Fibroblast of the aortic adventitia (primary cell): ENCODE measurements at regions not wholly inside any gene's neighbourhood (a gene's known extent, or its start where the extent isn't known, plus 50 kb on each side); places are given as distances from the start of the nearest gene placed in this dataset.

Experiments used
- DNase-seq: peaks from one replicate; pipeline ENCODE4 v3.0.0-alpha.2; 2010; ENCODE audit warnings: low read depth
- H3K4me3 ChIP-seq: 2 replicates; pipeline ENCODE4 v1.5.1; 2011; ENCODE audit warnings: low read depth, mild to moderate bottlenecking, control low read depth, low read length, moderate library complexity
- CTCF ChIP-seq: IDR thresholded peaks from 2 replicates; pipeline ENCODE4 v1.5.1; 2011; ENCODE audit warnings: mild to moderate bottlenecking, low read length, control low read depth, inconsistent platforms; ENCODE audit not compliant: insufficient read depth

DNA sequence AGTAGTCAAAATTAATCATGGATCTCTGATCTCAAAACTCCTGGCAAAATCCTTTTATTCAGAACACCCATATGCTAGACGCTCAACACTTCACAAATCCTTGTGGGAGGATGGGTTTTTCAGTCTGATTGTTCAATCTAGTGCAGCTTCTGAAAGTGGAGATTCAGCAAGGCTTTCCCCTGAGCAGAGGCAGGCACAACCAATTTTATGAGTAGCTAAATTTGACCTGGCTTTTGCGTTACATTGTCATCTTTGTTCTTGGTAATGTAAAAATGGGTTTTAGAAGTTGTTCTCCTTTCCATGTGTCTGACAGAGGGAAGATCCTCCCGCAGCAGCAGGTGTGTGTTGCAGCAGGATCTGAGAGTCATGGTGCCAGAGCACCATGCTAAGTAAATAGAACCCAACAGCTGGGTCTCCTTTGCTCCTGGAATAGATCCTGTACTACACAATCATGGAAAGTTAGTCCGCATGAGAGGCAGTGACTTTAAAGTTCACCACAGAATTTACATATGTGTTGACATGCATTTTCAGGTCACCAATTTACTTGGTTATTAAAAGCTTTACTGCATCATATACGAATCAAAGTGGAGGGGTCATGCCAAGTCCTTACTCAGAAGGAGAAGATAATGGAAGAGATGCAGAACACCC is 70.1 kb upstream of the MEF2C start:
- no peak for DNase-seq

GRCh38 chr5:88952344-88952743 is 69.4 kb upstream of the MEF2C start:
- no peak overlapping the region for H3K4me3 ChIP-seq
- DNase-seq: peak; percentile 41
- TF ChIP-seq CTCF: no peak

More for the DNA sequence above, 70.1 kb upstream of the MEF2C start:
- H3K4me3 ChIP-seq: no peak overlapping the region
- no peak for TF ChIP-seq CTCF

GRCh38 chr5:88951457-88951856 is 68.5 kb upstream of the MEF2C start:
- DNase-seq: no peak
- no peak overlapping the region for H3K4me3 ChIP-seq
- TF ChIP-seq CTCF: no peak

DNA sequence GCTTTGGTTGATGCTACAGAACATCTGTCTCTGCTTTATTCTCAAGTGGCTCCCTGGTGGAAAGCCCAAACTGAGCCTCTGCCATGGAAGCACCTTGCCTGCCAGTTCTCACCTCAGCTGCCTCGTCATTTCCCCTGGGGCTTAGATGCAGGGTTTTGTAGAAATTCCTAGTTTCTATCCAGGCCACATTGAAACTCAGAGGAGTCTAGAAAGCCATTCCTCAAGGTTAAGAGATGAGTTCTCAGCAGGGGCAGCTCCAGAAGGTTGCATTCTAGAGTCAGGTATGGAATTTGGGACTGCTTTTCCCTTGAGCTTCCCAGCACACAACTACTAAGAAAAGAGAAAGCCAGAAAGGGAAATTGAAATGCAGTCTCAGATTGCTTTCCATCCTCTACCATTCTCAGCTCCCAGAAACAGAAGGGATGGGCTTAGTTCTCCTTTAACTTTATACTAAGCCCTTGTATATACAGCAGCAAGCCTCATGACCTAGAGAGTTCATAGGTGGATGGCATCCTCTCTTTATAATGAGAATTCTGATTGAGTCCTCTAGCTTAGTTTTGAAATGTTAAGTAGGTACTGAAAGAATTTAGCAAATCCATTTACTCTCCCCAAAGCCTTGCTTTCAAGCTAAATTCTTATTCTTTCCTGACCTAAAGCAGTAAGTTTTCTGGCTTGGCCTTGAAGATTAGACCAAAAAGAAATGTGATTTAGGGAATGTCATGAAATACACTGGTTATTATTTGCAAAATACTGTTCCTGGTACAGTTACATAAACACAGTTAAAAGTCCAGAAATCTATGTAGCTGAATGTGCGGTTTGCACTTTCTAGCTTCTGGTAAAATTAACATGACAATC is 66.0 kb upstream of the MEF2C start:
- H3K4me3 ChIP-seq: no peak overlapping the region
- no peak for TF ChIP-seq CTCF
- no peak for DNase-seq

- no peak for TF ChIP-seq CTCF
- peak; percentile 47 for DNase-seq
- no peak overlapping the region for H3K4me3 ChIP-seq
These were observed 62.0 kb upstream of the MEF2C start for GRCh38 chr5:88944751-88945531.

DNA sequence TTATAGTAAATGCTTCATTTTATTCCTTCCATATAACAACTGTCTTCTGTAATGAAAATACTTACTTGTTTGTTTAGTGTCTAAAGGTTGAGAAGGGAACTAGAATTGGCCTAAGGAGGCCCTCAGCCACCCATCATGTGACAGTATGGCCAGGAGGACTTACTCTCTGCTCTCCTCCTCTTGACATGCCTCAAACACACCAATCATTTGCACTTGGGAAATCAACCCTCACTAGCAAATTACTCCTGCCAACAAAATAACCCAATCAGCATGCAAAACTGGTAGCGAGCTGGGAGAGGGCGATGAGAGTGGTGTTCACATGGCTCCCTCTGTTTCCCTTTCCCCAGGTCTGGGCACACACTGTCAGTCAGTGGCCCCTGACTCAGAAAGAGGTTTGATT is 58.6 kb upstream of the MEF2C start:
- no peak for DNase-seq
- no peak for TF ChIP-seq CTCF
- H3K4me3 ChIP-seq: no peak overlapping the region
